OCI-LY7 (cell line): ENCODE measurements at regions not wholly inside any gene's neighbourhood (a gene's known extent, or its start where the extent isn't known, plus 50 kb on each side); places are given as distances from the start of the nearest gene placed in this dataset.

Experiments used
- EZH2phosphoT487 ChIP-seq: fragments of 200-600 bp; sonication (generic); IDR thresholded peaks from 2 replicates; pipeline ENCODE4 v1.6.1; 2018; ENCODE audit warnings: low read depth, borderline replicate concordance, mild to moderate bottlenecking, mixed run types, antibody characterized with exemption, low read length, moderate library complexity, mixed read lengths
- TF ChIP-seq, protein P1 (sequence below): fragments of 200-600 bp; sonication (generic); conservative IDR thresholded peaks from 2 replicates; pipeline ENCODE4 v1.5.1; 2014; ENCODE audit warnings: mild to moderate bottlenecking, antibody characterized with exemption, low read length, moderate library complexity, mixed read lengths

GRCh38 chr16:60611844-60612243 lies 1424.4 kb downstream of the CDH8 start:
- TF ChIP-seq, protein P1, sequence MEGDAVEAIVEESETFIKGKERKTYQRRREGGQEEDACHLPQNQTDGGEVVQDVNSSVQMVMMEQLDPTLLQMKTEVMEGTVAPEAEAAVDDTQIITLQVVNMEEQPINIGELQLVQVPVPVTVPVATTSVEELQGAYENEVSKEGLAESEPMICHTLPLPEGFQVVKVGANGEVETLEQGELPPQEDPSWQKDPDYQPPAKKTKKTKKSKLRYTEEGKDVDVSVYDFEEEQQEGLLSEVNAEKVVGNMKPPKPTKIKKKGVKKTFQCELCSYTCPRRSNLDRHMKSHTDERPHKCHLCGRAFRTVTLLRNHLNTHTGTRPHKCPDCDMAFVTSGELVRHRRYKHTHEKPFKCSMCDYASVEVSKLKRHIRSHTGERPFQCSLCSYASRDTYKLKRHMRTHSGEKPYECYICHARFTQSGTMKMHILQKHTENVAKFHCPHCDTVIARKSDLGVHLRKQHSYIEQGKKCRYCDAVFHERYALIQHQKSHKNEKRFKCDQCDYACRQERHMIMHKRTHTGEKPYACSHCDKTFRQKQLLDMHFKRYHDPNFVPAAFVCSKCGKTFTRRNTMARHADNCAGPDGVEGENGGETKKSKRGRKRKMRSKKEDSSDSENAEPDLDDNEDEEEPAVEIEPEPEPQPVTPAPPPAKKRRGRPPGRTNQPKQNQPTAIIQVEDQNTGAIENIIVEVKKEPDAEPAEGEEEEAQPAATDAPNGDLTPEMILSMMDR = no peak
- TF ChIP-seq EZH2phosphoT487 = no peak
